H9 (cell line): ENCODE measurements at regions not wholly inside any gene's neighbourhood (a gene's known extent, or its start where the extent isn't known, plus 50 kb on each side); places are given as distances from the start of the nearest gene placed in this dataset.

Source experiments
- DNase-seq: peaks from one replicate; pipeline ENCODE4 v3.0.0-alpha.2; 2017
- H2AFZ ChIP-seq: one replicate; pipeline ENCODE4 v1.6.1; 2013; ENCODE audit warnings: mild to moderate bottlenecking, low read length, control low read depth, moderate library complexity
- H2AK5ac ChIP-seq: 2 replicates; pipeline ENCODE4 v1.6.1; 2013; ENCODE audit warnings: low read length, control low read depth, mixed read lengths; ENCODE audit not compliant: insufficient read length
- H2BK120ac ChIP-seq: one replicate; pipeline ENCODE4 v1.6.1; 2013; ENCODE audit warnings: low read depth, mild to moderate bottlenecking, low read length, control low read depth, inconsistent platforms; ENCODE audit not compliant: poor library complexity, severe bottlenecking
- H2BK12ac ChIP-seq: 2 replicates; pipeline ENCODE4 v1.6.1; 2013; ENCODE audit warnings: low read length, control low read depth, mixed read lengths, low read depth; ENCODE audit not compliant: insufficient read length
- H2BK15ac ChIP-seq: 2 replicates; pipeline ENCODE4 v1.6.1; 2013; ENCODE audit warnings: low read depth, low read length, control low read depth
- H2BK20ac ChIP-seq: one replicate; pipeline ENCODE4 v1.6.1; 2013; ENCODE audit warnings: low read depth, mild to moderate bottlenecking, low read length, control low read depth, inconsistent platforms; ENCODE audit not compliant: poor library complexity, severe bottlenecking
- H2BK5ac ChIP-seq: 2 replicates; pipeline ENCODE4 v1.6.1; 2013; ENCODE audit warnings: low read length, control low read depth, mixed read lengths; ENCODE audit not compliant: insufficient read length
- H3K14ac ChIP-seq: 2 replicates; pipeline ENCODE4 v1.6.1; 2013; ENCODE audit warnings: low read length, control low read depth; ENCODE audit not compliant: insufficient read depth
- H3K18ac ChIP-seq: 2 replicates; pipeline ENCODE4 v1.6.1; 2013; ENCODE audit warnings: low read depth, mild to moderate bottlenecking, mixed read lengths, low read length, control low read depth; ENCODE audit not compliant: insufficient read length
- H3K23ac ChIP-seq: 2 replicates; pipeline ENCODE4 v1.6.1; 2013; ENCODE audit warnings: low read length, control low read depth, mixed read lengths, low read depth; ENCODE audit not compliant: insufficient read length
- H3K23me2 ChIP-seq: 2 replicates; pipeline ENCODE4 v1.6.1; 2013; ENCODE audit warnings: low read depth, mild to moderate bottlenecking, mixed read lengths, low read length, control low read depth; ENCODE audit not compliant: insufficient read length, poor library complexity, severe bottlenecking
- H3K27ac ChIP-seq: 2 replicates; pipeline ENCODE4 v1.5.1; 2013; ENCODE audit warnings: low read length, control low read depth, mixed read lengths, low read depth; ENCODE audit not compliant: insufficient read length
- H3K27me3 ChIP-seq: 2 replicates; pipeline ENCODE4 v1.6.1; 2013; ENCODE audit warnings: low read length, control low read depth, inconsistent platforms; ENCODE audit not compliant: insufficient read depth
- H3K4ac ChIP-seq: 2 replicates; pipeline ENCODE4 v1.6.1; 2013; ENCODE audit warnings: low read depth, mild to moderate bottlenecking, control low read depth, inconsistent platforms, low read length, moderate library complexity
- H3K4me1 ChIP-seq: 2 replicates; pipeline ENCODE4 v1.6.1; 2013; ENCODE audit warnings: low read length, control low read depth, inconsistent platforms; ENCODE audit not compliant: insufficient read depth
- H3K4me2 ChIP-seq: 2 replicates; pipeline ENCODE4 v1.6.1; 2013; ENCODE audit warnings: low read length, control low read depth, mixed read lengths; ENCODE audit not compliant: insufficient read length, insufficient read depth
- H3K56ac ChIP-seq: 2 replicates; pipeline ENCODE4 v1.6.1; 2013; ENCODE audit warnings: low read depth, mild to moderate bottlenecking, mixed read lengths, low read length, control low read depth; ENCODE audit not compliant: insufficient read length
- H3K79me1 ChIP-seq: 2 replicates; pipeline ENCODE4 v1.6.1; 2013; ENCODE audit warnings: low read depth, mild to moderate bottlenecking, moderate library complexity, low read length, control low read depth, inconsistent platforms; ENCODE audit not compliant: insufficient read depth, poor library complexity, severe bottlenecking
- H3K79me2 ChIP-seq: 2 replicates; pipeline ENCODE4 v1.6.1; 2013; ENCODE audit warnings: low read length, control low read depth, inconsistent platforms; ENCODE audit not compliant: insufficient read depth
- H3K9ac ChIP-seq: 2 replicates; pipeline ENCODE4 v1.6.1; 2013; ENCODE audit warnings: low read length, control low read depth, mixed read lengths; ENCODE audit not compliant: insufficient read length; ENCODE audit errors: extremely low read depth
- H3K9me3 ChIP-seq: one replicate; pipeline ENCODE4 v1.6.1; 2013; ENCODE audit warnings: low read depth, low read length, inconsistent platforms; ENCODE audit not compliant: control insufficient read depth
- H3T11ph ChIP-seq: one replicate; pipeline ENCODE4 v1.6.1; 2013; ENCODE audit warnings: mild to moderate bottlenecking, low read length, control low read depth, inconsistent platforms
- H4K20me1 ChIP-seq: one replicate; pipeline ENCODE4 v1.6.1; 2013; ENCODE audit not compliant: control insufficient read depth, insufficient read length, insufficient read depth
- H4K5ac ChIP-seq: 2 replicates; pipeline ENCODE4 v1.6.1; 2013; ENCODE audit warnings: low read depth, mild to moderate bottlenecking, mixed read lengths, low read length, control low read depth; ENCODE audit not compliant: insufficient read length
- H4K8ac ChIP-seq: replicated peaks from 2 replicates; pipeline ENCODE4 v1.6.1; 2013; ENCODE audit warnings: low read length, control low read depth, mixed read lengths, low read depth; ENCODE audit not compliant: insufficient read length
- H4K91ac ChIP-seq: 2 replicates; pipeline ENCODE4 v1.6.1; 2013; ENCODE audit warnings: low read depth, mild to moderate bottlenecking, moderate library complexity, mixed read lengths, low read length, control low read depth; ENCODE audit not compliant: insufficient read length
- H3K27ac Mint-ChIP-seq, 3 experiments: 2 replicates in 2 of 3; 3 replicates in 1 of 3; pipeline ENCODE4 v1.8.0; 2020 to 2021; ENCODE audit warnings: mixed read lengths in 3 of 3, mild to moderate bottlenecking in 1 of 3, moderate library complexity in 1 of 3
- H3K27me3 Mint-ChIP-seq: 2 replicates; pipeline ENCODE4 v1.8.0; 2021; ENCODE audit warnings: low read depth, mild to moderate bottlenecking, moderate library complexity, mixed read lengths
- H3K36me3 Mint-ChIP-seq, 3 experiments: 2 replicates in 2 of 3; 3 replicates in 1 of 3; pipeline ENCODE4 v1.8.0; 2020 to 2021; ENCODE audit warnings: low read depth in 3 of 3, mixed read lengths in 3 of 3; ENCODE audit not compliant: insufficient read depth in 1 of 3
- H3K4me1 Mint-ChIP-seq, 2 experiments: 2 replicates each; pipeline ENCODE4 v1.8.0; 2020; ENCODE audit warnings: mixed read lengths in 2 of 2
- H3K4me3 Mint-ChIP-seq, 2 experiments: 2 replicates in 1 of 2; 3 replicates in 1 of 2; pipeline ENCODE4 v1.8.0; 2020 to 2021; ENCODE audit warnings: mild to moderate bottlenecking in 2 of 2, mixed read lengths in 2 of 2, moderate library complexity in 1 of 2
- H3K9me3 Mint-ChIP-seq, 2 experiments: 2 replicates in 1 of 2; 3 replicates in 1 of 2; pipeline ENCODE4 v1.8.0; 2020; ENCODE audit warnings: mild to moderate bottlenecking in 2 of 2, mixed read lengths in 2 of 2, moderate library complexity in 1 of 2
- CTCF ChIP-seq: fragments of 200-600 bp; sonication (generic); conservative IDR thresholded peaks from 3 replicates; pipeline ENCODE4 v1.8.0; 2021; ENCODE audit warnings: antibody characterized with exemption, mild to moderate bottlenecking
- WGBS: extraction: QIAGEN DNeasy Blood & Tissue Kit; methylation state at CpG from one replicate; pipeline ENCODE4 v1.1.7; 2013; ENCODE audit warnings: missing lambda C conversion rate, low lambda C conversion rate, mixed read lengths; ENCODE audit not compliant: insufficient read length; ENCODE audit errors: extremely low coverage; 5-methylcytosine and 5-hydroxymethylcytosine counted together

- WGBS: no CpG with 5 or more reads among the region's 5 CpGs
- Mint-ChIP-seq H3K27me3 (peaks cover 5% of the 10 kb centered on the region), H3K4me3 (no peak overlapping the region), H3K4me1 (0 out of 4 replicates have a peak, but pooled peaks cover 0 to 3% of the 10 kb centered on the region in 2 experiments), H3K9me3 (peaks cover 0 to 31% of the 10 kb centered on the region in 2 experiments; a peak in 3 of 5 replicates), H3K36me3 (peaks cover 0 to 4% (median 3%) of the 10 kb centered on the region in 3 experiments; a peak in 1 of 7 replicates), H3K27ac (no peak overlapping the region)
- no peak for TF ChIP-seq CTCF
- Histone ChIP-seq H2BK5ac (no peak overlapping the region), H2BK12ac (no peak overlapping the region), H4K91ac (no peak overlapping the region), H4K5ac (no peak overlapping the region), H3K79me2 (no peaks in the 10 kb centered on the region), H2BK15ac (no peak overlapping the region), H2AFZ (no peak overlapping the region), H3K27ac (no peak overlapping the region), H4K20me1 (no peaks in the 10 kb centered on the region), H3K9ac (no peak overlapping the region), H2BK20ac (no peak overlapping the region), H4K8ac (no peak overlapping the region), H3K23ac (no peak overlapping the region), H3K4ac (no peak overlapping the region), H2BK120ac (no peak overlapping the region), H3T11ph (no peak overlapping the region), H2AK5ac (no peak overlapping the region), H3K27me3 (no peaks in the 10 kb centered on the region), H3K14ac (no peak overlapping the region), H3K4me2 (no peak overlapping the region), H3K56ac (no peak overlapping the region), H3K18ac (no peak overlapping the region), H3K23me2 (no peaks in the 10 kb centered on the region), H3K4me1 (no peaks in the 10 kb centered on the region), H3K9me3 (no peaks in the 10 kb centered on the region), H3K79me1 (no peaks in the 10 kb centered on the region)
- DNase-seq: no peak
Observed at GRCh38 chr22:47817380-47817779, 1054.9 kb downstream of the TBC1D22A start.
